HG03139 (cell line): ENCODE measurements at regions not wholly inside any gene's neighbourhood (a gene's known extent, or its start where the extent isn't known, plus 50 kb on each side); places are given as distances from the start of the nearest gene placed in this dataset.

Experiments used
- ATAC-seq: cut with Tn5 transposase; IDR thresholded peaks from one replicate; pipeline ENCODE4 v1.9.1; 2021; ENCODE audit not compliant: unreplicated experiment

- no peak for ATAC-seq
These were observed 108.7 kb downstream of the EN1 start for GRCh38 chr2:118738524-118739308.

- no peak for ATAC-seq
These were observed 109.3 kb downstream of the EN1 start for GRCh38 chr2:118738106-118738505.

GRCh38 chr2:118737684-118738083 lies 109.8 kb downstream of the EN1 start:
- ATAC-seq = no peak

GRCh38 chr2:118732432-118732831 lies 115.0 kb downstream of the EN1 start:
- no peak for ATAC-seq

- no peak for ATAC-seq
These were observed 116.0 kb downstream of the EN1 start for GRCh38 chr2:118731413-118731812.

GRCh38 chr2:118730405-118730804 lies 117.0 kb downstream of the EN1 start:
- ATAC-seq = no peak

GRCh38 chr2:118729760-118730159 lies 117.7 kb downstream of the EN1 start:
- no peak for ATAC-seq

GRCh38 chr2:118728984-118729383 lies 118.5 kb downstream of the EN1 start:
- ATAC-seq = no peak

- ATAC-seq = no peak
These were observed 120.6 kb downstream of the EN1 start for GRCh38 chr2:118726821-118727220.

- no peak for ATAC-seq
These were observed 124.1 kb downstream of the EN1 start for GRCh38 chr2:118723394-118723793.

- ATAC-seq = no peak
These were observed 124.5 kb downstream of the EN1 start for GRCh38 chr2:118722976-118723375.

- ATAC-seq = no peak
These were observed 125.5 kb downstream of the EN1 start for GRCh38 chr2:118721817-118722551.

- ATAC-seq = no peak
These were observed 126.6 kb downstream of the EN1 start for GRCh38 chr2:118720866-118721265.

- no peak for ATAC-seq
These were observed 128.5 kb downstream of the EN1 start for GRCh38 chr2:118718921-118719320.

- no peak for ATAC-seq
These were observed 131.3 kb downstream of the EN1 start for GRCh38 chr2:118716102-118716501.

GRCh38 chr2:118714118-118714517 lies 133.3 kb downstream of the EN1 start:
- no peak for ATAC-seq

- ATAC-seq = no peak
These were observed 135.8 kb downstream of the EN1 start for GRCh38 chr2:118711603-118712002.

- ATAC-seq = no peak
These were observed 137.0 kb downstream of the EN1 start for GRCh38 chr2:118710481-118710880.

GRCh38 chr2:118709786-118710185 lies 137.7 kb downstream of the EN1 start:
- no peak for ATAC-seq

GRCh38 chr2:118706844-118707243 lies 140.6 kb downstream of the EN1 start:
- ATAC-seq = no peak

GRCh38 chr2:118706371-118706770 lies 141.1 kb downstream of the EN1 start:
- no peak for ATAC-seq

GRCh38 chr2:118705032-118705431 lies 142.4 kb downstream of the EN1 start:
- no peak for ATAC-seq
